ENCODE measurements at regions not wholly inside any gene's neighbourhood (a gene's known extent, or its start where the extent isn't known, plus 50 kb on each side); places are given as distances from the start of the nearest gene placed in this dataset.

GRCh38 chrX:63439580-63439979 lies 88.4 kb upstream of the SPIN4 start:
- POLR2A ChIA-PET (ENCODE audit: partially characterized antibody): no interaction called here
- H2BK15ac ChIP-seq (ENCODE audit: low read length): no peak overlapping the region
- no peaks in the 10 kb centered on the region for H3K9me3 ChIP-seq (ENCODE audit: insufficient read depth in 2 of 2, low read depth in 1 of 2, low read length in 1 of 2)
- H2BK12ac ChIP-seq (ENCODE audit: low read depth, low read length): no peak overlapping the region
- H3K27ac ChIP-seq (ENCODE audit: low read depth, low read length): no peak overlapping the region
- no peaks in the 10 kb centered on the region for H4K20me1 ChIP-seq (replicated peaks in 1 of 2; ENCODE audit: control insufficient read depth in 1 of 2, insufficient read depth in 2 of 2, low read length in 2 of 2)
- CTCF ChIA-PET (ENCODE audit: partially characterized antibody): no interaction called here
- no peak overlapping the region for H4K91ac ChIP-seq (replicated peaks; ENCODE audit: insufficient read length, low read length)
- FAIRE-seq (no peak), DNase-seq (ENCODE audit: low read depth in 1 of 2, low spot score in 2 of 2) (no peak)
- no peak overlapping the region for H3K18ac ChIP-seq (ENCODE audit: extremely low read depth, low read length)
- no peak overlapping the region for H3K9ac ChIP-seq (replicated peaks in 1 of 4; ENCODE audit: extremely low read depth in 1 of 4, low read depth in 3 of 4, low read length in 3 of 4)
- no peaks in the 10 kb centered on the region for H3K36me3 ChIP-seq (ENCODE audit: control insufficient read depth in 2 of 4, insufficient read depth in 4 of 4, low read length in 3 of 4)
- H4K8ac ChIP-seq (ENCODE audit: extremely low read depth, insufficient read depth, low read length): no peak overlapping the region
- H3K79me2 ChIP-seq (ENCODE audit: control insufficient read depth in 1 of 2, insufficient read depth in 2 of 2, low read length in 2 of 2): no peaks in the 10 kb centered on the region
- no peak overlapping the region for H3K4me3 ChIP-seq (ENCODE audit: extremely low read depth in 1 of 4, insufficient read depth in 2 of 4, low read depth in 3 of 4, low read length in 4 of 4)
- no peak overlapping the region for H2AFZ ChIP-seq (ENCODE audit: low read length)
- H3K56ac ChIP-seq (replicated peaks; ENCODE audit: insufficient read length, low read depth, low read length): no peak overlapping the region
- no peak overlapping the region for H2BK120ac ChIP-seq (replicated peaks; ENCODE audit: low read depth, low read length)
- no peak overlapping the region for H3K23ac ChIP-seq (ENCODE audit: insufficient read length)
- no peak overlapping the region for H3K4me2 ChIP-seq (ENCODE audit: insufficient read depth in 1 of 2, low read depth in 2 of 2, low read length in 2 of 2)
- H3K14ac ChIP-seq (ENCODE audit: insufficient read length): no peak overlapping the region
- H2AK5ac ChIP-seq (ENCODE audit: low read depth, low read length): no peak overlapping the region
- H3K27me3 ChIP-seq (replicated peaks in 1 of 4; ENCODE audit: control insufficient read depth in 3 of 4, extremely low read depth in 1 of 4, insufficient read depth in 3 of 4, low read length in 3 of 4): no peaks in the 10 kb centered on the region
- no peaks in the 10 kb centered on the region for H3K79me1 ChIP-seq (ENCODE audit: low read depth, low read length)
- no peaks in the 10 kb centered on the region for H3K4me1 ChIP-seq (replicated peaks in 1 of 4; ENCODE audit: control insufficient read depth in 3 of 4, insufficient read depth in 4 of 4, low read length in 3 of 4)
- no peak overlapping the region for H2BK5ac ChIP-seq (ENCODE audit: low read depth, low read length)
- no peak overlapping the region for H3K4ac ChIP-seq (replicated peaks; ENCODE audit: insufficient read length, low read depth, low read length)
- 86% methylated on average over 1 of the region's 1 CpG; no CpG with 5 or more reads in 1 of the 2 experiments for WGBS, 2 experiments (ENCODE audit: extremely low coverage in 1 of 2, insufficient coverage in 1 of 2, insufficient read length in 1 of 2, insufficient replicate concordance in 2 of 2, low coverage in 1 of 2, low lambda C conversion rate in 2 of 2, missing lambda C conversion rate in 1 of 2)
- no peaks in the 10 kb centered on the region for H3K23me2 ChIP-seq (ENCODE audit: low read depth, low read length)
- no peak overlapping the region for H2BK20ac ChIP-seq (ENCODE audit: low read length)
- no peak overlapping the region for H4K5ac ChIP-seq (ENCODE audit: insufficient read length, low read depth, low read length)
- TF ChIP-seq SUZ12 (IDR thresholded peaks at IDR 0.05; ENCODE audit: low read length) (no peak), BCL11A (IDR thresholded peaks at IDR 0.05; ENCODE audit: low read depth in 2 of 2, low read length in 2 of 2) (no peak), POU5F1 (IDR thresholded peaks at IDR 0.05; ENCODE audit: low read depth, low read length) (no peak), SIRT6 (IDR thresholded peaks at IDR 0.05; ENCODE audit: low read length) (no peak)
